ENCODE measurements at regions not wholly inside any gene's neighbourhood (a gene's known extent, or its start where the extent isn't known, plus 50 kb on each side); places are given as distances from the start of the nearest gene placed in this dataset.

DNA sequence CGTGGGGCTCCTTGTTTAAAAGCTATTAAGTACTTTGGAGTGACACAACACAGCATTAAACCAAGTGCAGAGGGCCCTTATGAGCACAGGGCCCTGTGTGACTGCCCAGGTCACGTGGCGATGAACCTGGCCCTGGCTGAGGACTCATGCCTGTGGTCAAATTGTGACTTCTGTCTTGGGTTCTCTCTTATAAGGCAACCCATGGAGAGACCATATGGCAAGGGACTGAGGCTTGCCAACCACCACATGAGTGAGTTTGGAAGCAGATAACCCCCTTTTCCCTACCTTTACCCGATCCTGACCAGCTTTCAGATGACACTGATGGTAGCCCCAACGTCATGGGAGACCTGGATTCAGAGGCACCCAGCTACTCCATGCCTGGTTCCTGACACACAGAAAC, 140.5 kb downstream of the ZBTB18 start:
- H3K4me3 ChIP-seq (ENCODE audit: low read length): no peak overlapping the region
- H3K27ac ChIP-seq (ENCODE audit: low read length): no peak overlapping the region
- no peaks in the 10 kb centered on the region for H3K36me3 ChIP-seq (ENCODE audit: control insufficient read depth, insufficient read depth, low read length)
- H3K4me1 ChIP-seq (ENCODE audit: control insufficient read depth, insufficient read depth, low read length): no peaks in the 10 kb centered on the region
- WGBS (ENCODE audit: insufficient coverage): 100% methylated on average over 2 of the region's 5 CpGs
- no peaks in the 10 kb centered on the region for H3K27me3 ChIP-seq (ENCODE audit: control insufficient read depth, insufficient read depth, low read length)
- H3K9me3 ChIP-seq (replicated peaks; ENCODE audit: control insufficient read depth, low read depth, low read length): peaks cover 3% of the 10 kb centered on the region
- DNase-seq: no peak

DNA sequence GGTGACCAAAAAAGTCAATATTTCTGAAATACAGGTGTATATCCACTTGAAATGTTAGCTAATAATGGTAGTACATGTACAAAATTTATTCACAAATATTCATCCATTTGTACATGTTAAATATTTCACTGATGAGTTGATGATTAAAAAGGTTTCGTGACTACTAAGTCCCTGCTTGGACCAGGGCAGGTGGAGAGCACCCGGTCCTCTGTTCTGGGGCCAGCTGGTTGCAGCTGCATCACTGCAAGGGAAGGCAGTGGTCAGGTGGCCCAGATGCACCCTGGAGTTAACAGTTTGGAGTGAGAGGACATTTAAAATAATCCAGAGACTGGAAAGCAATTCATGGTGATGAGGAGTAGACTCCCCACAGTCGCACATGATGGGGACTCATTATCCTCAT, 141.2 kb downstream of the ZBTB18 start:
- Histone ChIP-seq H3K4me1 (ENCODE audit: control insufficient read depth, insufficient read depth, low read length) (peaks cover 4% of the 10 kb centered on the region), H3K4me3 (ENCODE audit: low read length) (no peak overlapping the region), H3K36me3 (ENCODE audit: control insufficient read depth, insufficient read depth, low read length) (no peaks in the 10 kb centered on the region), H3K27me3 (ENCODE audit: control insufficient read depth, insufficient read depth, low read length) (no peaks in the 10 kb centered on the region), H3K9me3 (replicated peaks; ENCODE audit: control insufficient read depth, low read depth, low read length) (peaks cover 3% of the 10 kb centered on the region), H3K27ac (ENCODE audit: low read length) (no peak overlapping the region)
- no peak for DNase-seq
- 76% methylated on average over 2 of the region's 3 CpGs for WGBS (ENCODE audit: insufficient coverage)

DNA sequence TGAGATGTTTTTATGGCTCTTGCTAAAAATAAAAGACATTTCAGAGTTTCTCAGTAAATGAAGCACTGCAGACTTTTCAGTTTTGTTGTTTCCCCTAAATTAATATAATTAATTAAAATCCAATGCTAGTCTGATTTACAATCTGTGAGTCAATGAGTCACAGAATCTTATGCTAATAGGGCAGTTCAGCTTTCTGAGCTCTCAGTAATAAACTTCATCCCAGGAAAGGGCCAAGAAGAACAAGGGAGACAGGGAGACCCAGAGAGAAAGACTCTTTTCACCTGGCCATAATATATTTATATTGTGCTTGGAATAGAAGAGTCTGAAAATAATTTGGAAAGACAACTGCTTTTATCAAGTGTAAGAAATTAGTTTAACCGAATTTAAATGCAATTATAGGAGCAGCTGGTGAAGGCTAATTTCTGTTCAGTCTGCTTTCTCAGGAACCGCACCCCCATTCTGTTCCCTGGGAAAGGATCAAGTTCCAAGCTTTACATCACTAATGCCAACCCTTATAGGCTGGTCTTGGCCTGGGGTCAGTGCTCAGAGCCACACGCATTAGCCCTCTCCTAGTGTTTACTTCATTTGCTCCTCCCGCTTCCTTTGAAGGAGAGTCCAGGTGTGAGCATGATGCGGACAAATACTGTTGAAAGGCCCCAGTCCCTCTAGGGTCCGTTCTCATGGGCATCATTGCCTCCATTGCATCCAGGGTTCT, 145.6 kb downstream of the ZBTB18 start:
- Histone ChIP-seq H3K36me3 (ENCODE audit: control insufficient read depth, insufficient read depth, low read length) (no peaks in the 10 kb centered on the region), H3K9me3 (replicated peaks; ENCODE audit: control insufficient read depth, low read depth, low read length) (no peaks in the 10 kb centered on the region), H3K27me3 (ENCODE audit: control insufficient read depth, insufficient read depth, low read length) (no peaks in the 10 kb centered on the region), H3K4me1 (ENCODE audit: control insufficient read depth, insufficient read depth, low read length) (peaks cover 11% of the 10 kb centered on the region), H3K4me3 (ENCODE audit: low read length) (no peak overlapping the region), H3K27ac (ENCODE audit: low read length) (no peak overlapping the region)
- WGBS (ENCODE audit: insufficient coverage): 67% methylated on average over 1 of the region's 6 CpGs
- no peak for DNase-seq

DNA sequence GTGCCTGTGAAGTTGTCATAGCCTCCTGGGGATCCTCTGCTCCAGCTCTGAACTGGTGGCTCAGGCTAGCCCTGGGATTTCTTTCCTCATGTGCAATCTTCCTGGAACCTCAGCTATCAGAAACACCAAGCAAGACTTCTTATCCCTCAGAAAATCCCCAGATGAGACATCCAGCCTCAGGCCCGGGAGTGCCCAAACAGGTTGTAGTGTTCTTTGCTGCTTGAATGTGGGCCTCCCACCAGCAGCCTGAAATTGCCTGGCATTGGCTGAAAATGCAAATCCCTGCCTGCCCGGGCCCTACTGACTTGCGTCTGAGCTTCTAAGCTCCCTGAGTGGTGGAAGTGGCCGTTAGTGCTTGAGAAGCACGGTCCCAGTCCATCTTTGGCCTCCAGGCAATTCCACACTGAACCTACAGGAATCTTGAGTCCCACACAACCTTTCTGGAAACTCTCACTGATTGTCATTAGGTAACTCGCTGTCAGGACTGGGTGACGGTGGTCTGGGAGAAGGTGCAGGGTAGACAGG, 146.8 kb downstream of the ZBTB18 start:
- Histone ChIP-seq H3K9me3 (replicated peaks; ENCODE audit: control insufficient read depth, low read depth, low read length) (no peaks in the 10 kb centered on the region), H3K4me1 (ENCODE audit: control insufficient read depth, insufficient read depth, low read length) (peaks cover 11% of the 10 kb centered on the region), H3K27me3 (ENCODE audit: control insufficient read depth, insufficient read depth, low read length) (no peaks in the 10 kb centered on the region), H3K27ac (ENCODE audit: low read length) (no peak overlapping the region), H3K4me3 (ENCODE audit: low read length) (no peak overlapping the region), H3K36me3 (ENCODE audit: control insufficient read depth, insufficient read depth, low read length) (no peaks in the 10 kb centered on the region)
- DNase-seq: no peak
- WGBS (ENCODE audit: insufficient coverage): 100% methylated on average over 1 of the region's 7 CpGs

DNA sequence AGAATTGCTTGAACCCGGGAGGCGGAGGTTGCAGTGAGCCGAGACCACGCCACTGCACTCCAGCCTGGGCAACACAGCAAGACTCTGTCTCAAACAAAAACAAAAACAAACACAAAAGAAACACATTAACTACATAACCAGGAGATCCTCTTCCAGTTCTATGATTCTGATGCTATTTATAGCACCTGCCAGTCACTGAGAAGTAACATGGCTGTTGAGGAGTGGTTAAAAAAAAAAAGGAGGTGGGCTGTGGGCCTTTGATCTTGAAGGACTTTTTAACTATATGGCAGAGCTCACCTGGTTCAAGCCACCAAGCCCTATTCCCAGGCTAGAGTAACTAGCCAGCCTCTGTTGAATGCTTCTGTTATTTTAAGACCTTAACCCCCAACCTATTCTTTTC, 148.8 kb downstream of the ZBTB18 start:
- Histone ChIP-seq H3K27me3 (ENCODE audit: control insufficient read depth, insufficient read depth, low read length) (no peaks in the 10 kb centered on the region), H3K9me3 (replicated peaks; ENCODE audit: control insufficient read depth, low read depth, low read length) (no peaks in the 10 kb centered on the region), H3K27ac (ENCODE audit: low read length) (no peak overlapping the region), H3K4me1 (ENCODE audit: control insufficient read depth, insufficient read depth, low read length) (peaks cover 11% of the 10 kb centered on the region), H3K4me3 (ENCODE audit: low read length) (no peak overlapping the region), H3K36me3 (ENCODE audit: control insufficient read depth, insufficient read depth, low read length) (no peaks in the 10 kb centered on the region)
- WGBS (ENCODE audit: insufficient coverage): 90% methylated on average over 2 of the region's 4 CpGs
- DNase-seq: no peak

DNA sequence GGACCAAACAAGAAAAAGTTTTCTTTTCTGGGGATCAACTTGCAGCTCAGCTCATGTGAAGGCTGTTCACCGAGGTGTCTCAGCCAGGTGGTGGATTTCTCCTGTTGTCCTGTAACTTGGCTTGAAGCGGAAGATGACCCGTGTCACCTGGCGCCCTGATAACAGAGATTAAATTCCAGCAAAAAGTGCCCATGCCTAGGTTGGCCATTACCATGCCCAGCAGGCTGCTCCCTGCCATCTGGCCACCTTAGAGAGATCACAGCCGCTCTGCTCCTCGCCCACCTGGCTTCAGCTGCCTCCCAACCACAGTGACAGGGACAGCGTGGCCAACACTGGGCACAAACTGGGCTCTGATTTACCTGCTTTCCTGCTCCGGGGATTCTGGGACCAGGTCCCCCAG, 149.5 kb downstream of the ZBTB18 start:
- DNase-seq: no peak
- Histone ChIP-seq H3K4me3 (ENCODE audit: low read length) (no peak overlapping the region), H3K27ac (ENCODE audit: low read length) (no peak overlapping the region), H3K4me1 (ENCODE audit: control insufficient read depth, insufficient read depth, low read length) (peaks cover 11% of the 10 kb centered on the region), H3K27me3 (ENCODE audit: control insufficient read depth, insufficient read depth, low read length) (no peaks in the 10 kb centered on the region), H3K36me3 (ENCODE audit: control insufficient read depth, insufficient read depth, low read length) (no peaks in the 10 kb centered on the region), H3K9me3 (replicated peaks; ENCODE audit: control insufficient read depth, low read depth, low read length) (no peaks in the 10 kb centered on the region)
- 83% methylated on average over 8 of the region's 8 CpGs for WGBS (ENCODE audit: insufficient coverage)

DNA sequence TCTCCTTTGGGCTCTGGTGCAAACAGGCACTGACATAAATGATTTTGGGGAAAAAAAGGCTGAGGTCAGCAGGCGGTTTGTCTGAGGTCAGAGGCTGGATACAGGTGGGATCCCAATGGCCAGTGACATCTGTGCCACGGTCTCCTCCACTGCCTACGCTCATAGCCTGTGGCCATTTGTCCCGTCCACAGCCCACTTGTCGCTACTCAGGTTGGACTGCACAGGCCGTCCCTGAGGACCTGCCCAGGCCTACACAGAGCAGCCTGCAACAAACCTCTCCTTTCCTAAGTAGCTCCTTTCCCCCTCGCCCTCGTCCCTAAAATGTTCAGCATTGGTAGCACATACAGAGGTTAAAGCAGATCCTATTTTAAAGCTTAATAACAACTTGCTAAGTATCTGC, 150.7 kb downstream of the ZBTB18 start:
- Histone ChIP-seq H3K9me3 (replicated peaks; ENCODE audit: control insufficient read depth, low read depth, low read length) (no peaks in the 10 kb centered on the region), H3K4me3 (ENCODE audit: low read length) (no peak overlapping the region), H3K4me1 (ENCODE audit: control insufficient read depth, insufficient read depth, low read length) (peaks cover 11% of the 10 kb centered on the region), H3K27me3 (ENCODE audit: control insufficient read depth, insufficient read depth, low read length) (no peaks in the 10 kb centered on the region), H3K27ac (ENCODE audit: low read length) (no peak overlapping the region), H3K36me3 (ENCODE audit: control insufficient read depth, insufficient read depth, low read length) (no peaks in the 10 kb centered on the region)
- WGBS (ENCODE audit: insufficient coverage): 80% methylated on average over 6 of the region's 8 CpGs
- DNase-seq: no peak

DNA sequence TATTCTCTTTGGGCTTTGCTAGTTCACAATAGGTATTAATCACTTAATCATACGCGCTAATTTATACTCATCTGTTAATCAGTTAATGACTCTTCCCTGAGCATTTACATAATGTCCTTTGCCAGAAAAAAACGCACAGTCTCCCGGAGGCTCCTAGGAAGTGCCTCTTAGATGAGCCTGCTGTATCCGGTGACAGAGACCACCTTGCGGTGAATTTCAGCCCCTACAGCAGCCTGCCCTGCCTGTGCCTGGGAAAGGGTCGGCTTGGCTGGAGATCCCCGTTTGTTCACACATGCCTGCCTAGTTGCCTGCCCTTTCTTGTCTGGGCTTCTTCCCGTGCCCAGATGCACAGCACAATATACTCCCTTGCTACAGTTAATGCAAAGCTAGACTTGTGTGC, 152.9 kb downstream of the ZBTB18 start:
- 83% methylated on average over 6 of the region's 9 CpGs for WGBS (ENCODE audit: insufficient coverage)
- no peaks in the 10 kb centered on the region for H3K9me3 ChIP-seq (replicated peaks; ENCODE audit: control insufficient read depth, low read depth, low read length)
- H3K27ac ChIP-seq (ENCODE audit: low read length): no peak overlapping the region
- H3K4me3 ChIP-seq (ENCODE audit: low read length): no peak overlapping the region
- no peak for DNase-seq
- H3K27me3 ChIP-seq (ENCODE audit: control insufficient read depth, insufficient read depth, low read length): no peaks in the 10 kb centered on the region
- no peaks in the 10 kb centered on the region for H3K36me3 ChIP-seq (ENCODE audit: control insufficient read depth, insufficient read depth, low read length)
- peaks cover 6% of the 10 kb centered on the region for H3K4me1 ChIP-seq (ENCODE audit: control insufficient read depth, insufficient read depth, low read length)

DNA sequence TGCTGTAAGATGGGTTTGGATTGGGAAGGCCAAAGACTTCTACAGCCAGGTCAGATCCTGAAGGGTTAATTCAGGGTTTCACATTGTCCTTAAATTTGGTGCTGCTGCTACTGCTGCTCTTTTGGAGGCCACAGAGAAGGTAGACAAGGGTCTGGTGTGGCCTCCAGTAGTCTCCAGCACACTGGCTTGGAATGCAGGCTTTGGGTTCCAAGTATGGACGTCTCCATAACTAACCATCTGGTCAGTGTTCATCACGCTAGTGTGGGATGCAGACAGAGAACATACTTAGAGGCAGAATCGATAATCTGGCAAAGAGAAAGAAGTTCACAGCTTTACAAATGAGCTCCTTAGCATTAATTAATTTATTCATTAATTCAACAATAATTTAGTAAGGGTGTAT, 154.1 kb downstream of the ZBTB18 start:
- no peaks in the 10 kb centered on the region for H3K9me3 ChIP-seq (replicated peaks; ENCODE audit: control insufficient read depth, low read depth, low read length)
- no peaks in the 10 kb centered on the region for H3K27me3 ChIP-seq (ENCODE audit: control insufficient read depth, insufficient read depth, low read length)
- DNase-seq: no peak
- H3K4me1 ChIP-seq (ENCODE audit: control insufficient read depth, insufficient read depth, low read length): peaks cover 6% of the 10 kb centered on the region
- WGBS (ENCODE audit: insufficient coverage): 100% methylated on average over 1 of the region's 3 CpGs
- H3K4me3 ChIP-seq (ENCODE audit: low read length): no peak overlapping the region
- H3K27ac ChIP-seq (ENCODE audit: low read length): no peak overlapping the region
- H3K36me3 ChIP-seq (ENCODE audit: control insufficient read depth, insufficient read depth, low read length): no peaks in the 10 kb centered on the region

DNA sequence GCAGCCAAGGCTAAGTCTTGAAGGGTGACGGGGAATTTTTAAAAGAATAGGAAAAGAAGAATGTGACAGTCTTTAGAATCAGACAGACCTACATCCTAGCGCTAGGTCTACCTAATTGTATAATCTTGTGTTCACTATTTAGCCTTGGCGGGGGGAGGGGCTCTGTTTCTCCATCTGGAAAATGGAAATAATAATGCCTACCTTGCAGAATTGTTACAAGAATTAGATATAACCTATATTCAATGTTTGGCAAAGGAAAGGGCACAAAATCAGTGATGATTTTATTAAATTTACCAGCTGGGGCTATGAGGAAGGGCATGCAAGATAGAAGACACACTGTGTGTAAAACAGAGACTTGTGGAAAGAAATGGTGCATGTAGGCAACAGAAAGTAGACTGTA, 154.8 kb downstream of the ZBTB18 start:
- Histone ChIP-seq H3K4me1 (ENCODE audit: control insufficient read depth, insufficient read depth, low read length) (no peaks in the 10 kb centered on the region), H3K36me3 (ENCODE audit: control insufficient read depth, insufficient read depth, low read length) (no peaks in the 10 kb centered on the region), H3K27ac (ENCODE audit: low read length) (no peak overlapping the region), H3K9me3 (replicated peaks; ENCODE audit: control insufficient read depth, low read depth, low read length) (no peaks in the 10 kb centered on the region), H3K27me3 (ENCODE audit: control insufficient read depth, insufficient read depth, low read length) (no peaks in the 10 kb centered on the region), H3K4me3 (ENCODE audit: low read length) (no peak overlapping the region)
- no CpG with 5 or more reads among the region's 3 CpGs for WGBS (ENCODE audit: insufficient coverage)
- DNase-seq: no peak
